Mesendoderm (in vitro differentiated cells): ENCODE measurements at regions not wholly inside any gene's neighbourhood (a gene's known extent, or its start where the extent isn't known, plus 50 kb on each side); places are given as distances from the start of the nearest gene placed in this dataset.

ENCODE experiments used
- DNase-seq: peaks from one replicate; pipeline ENCODE4 v3.0.0; 2013
- H2AK5ac ChIP-seq: 2 replicates; pipeline ENCODE4 v1.6.1; 2013; ENCODE audit warnings: low read length, inconsistent platforms
- H2BK120ac ChIP-seq: 2 replicates; pipeline ENCODE4 v1.6.1; 2013; ENCODE audit warnings: low read depth, mild to moderate bottlenecking, low read length, moderate library complexity, mixed read lengths
- H2BK15ac ChIP-seq: replicated peaks from 2 replicates; pipeline ENCODE4 v1.6.1; 2013; ENCODE audit warnings: low read depth, mild to moderate bottlenecking, moderate library complexity
- H2BK5ac ChIP-seq: 2 replicates; pipeline ENCODE4 v1.6.1; 2013; ENCODE audit warnings: low read length, inconsistent platforms
- H3K18ac ChIP-seq: 2 replicates; pipeline ENCODE4 v1.6.1; 2013; ENCODE audit warnings: mild to moderate bottlenecking, low read length, mixed read lengths
- H3K23ac ChIP-seq: one replicate; pipeline ENCODE4 v1.6.1; 2013; ENCODE audit warnings: low read length
- H3K27ac ChIP-seq: 2 replicates; pipeline ENCODE4 v1.5.1; 2013; ENCODE audit warnings: low read depth, mild to moderate bottlenecking, inconsistent platforms, low read length, moderate library complexity
- H3K27me3 ChIP-seq: 2 replicates; pipeline ENCODE4 v1.6.1; 2013; ENCODE audit warnings: low read length, control low read depth, mild to moderate bottlenecking, inconsistent platforms; ENCODE audit not compliant: insufficient read depth, poor library complexity
- H3K36me3 ChIP-seq: 2 replicates; pipeline ENCODE4 v1.6.1; 2013; ENCODE audit warnings: low read length, inconsistent platforms; ENCODE audit not compliant: control insufficient read depth, insufficient read depth
- H3K4ac ChIP-seq: one replicate; pipeline ENCODE4 v1.6.1; 2013; ENCODE audit warnings: low read depth, mild to moderate bottlenecking, low read length, moderate library complexity
- H3K4me1 ChIP-seq: 2 replicates; pipeline ENCODE4 v1.6.1; 2013; ENCODE audit warnings: low read depth, low read length, inconsistent platforms; ENCODE audit not compliant: control insufficient read depth
- H3K4me2 ChIP-seq: 2 replicates; pipeline ENCODE4 v1.6.1; 2013; ENCODE audit warnings: low read length
- H3K4me3 ChIP-seq: 2 replicates; pipeline ENCODE4 v1.5.1; 2013; ENCODE audit warnings: mild to moderate bottlenecking, low read length
- H3K56ac ChIP-seq: one replicate; pipeline ENCODE4 v1.6.1; 2013; ENCODE audit warnings: low read length
- H3K79me1 ChIP-seq: 2 replicates; pipeline ENCODE4 v1.6.1; 2013; ENCODE audit warnings: low read length, inconsistent platforms
- H3K79me2 ChIP-seq: 2 replicates; pipeline ENCODE4 v1.6.1; 2013; ENCODE audit warnings: mild to moderate bottlenecking, low read length; ENCODE audit not compliant: control insufficient read depth, insufficient read depth
- H3K9ac ChIP-seq: 2 replicates; pipeline ENCODE4 v1.6.1; 2013; ENCODE audit warnings: low read length, inconsistent platforms
- H4K5ac ChIP-seq: one replicate; pipeline ENCODE4 v1.6.1; 2013; ENCODE audit warnings: low read length
- H4K8ac ChIP-seq: one replicate; pipeline ENCODE4 v1.6.1; 2013; ENCODE audit warnings: low read depth, mild to moderate bottlenecking, control low read depth, low read length, moderate library complexity
- whole genome bisulfite sequencing: extraction: QIAGEN DNeasy Blood & Tissue Kit; methylation state at CpG from one replicate; pipeline ENCODE4 v1.1.7; 2013; ENCODE audit warnings: low lambda C conversion rate, missing lambda C conversion rate; ENCODE audit not compliant: insufficient coverage; ENCODE audit errors: extremely low coverage; 5-methylcytosine and 5-hydroxymethylcytosine counted together

DNA sequence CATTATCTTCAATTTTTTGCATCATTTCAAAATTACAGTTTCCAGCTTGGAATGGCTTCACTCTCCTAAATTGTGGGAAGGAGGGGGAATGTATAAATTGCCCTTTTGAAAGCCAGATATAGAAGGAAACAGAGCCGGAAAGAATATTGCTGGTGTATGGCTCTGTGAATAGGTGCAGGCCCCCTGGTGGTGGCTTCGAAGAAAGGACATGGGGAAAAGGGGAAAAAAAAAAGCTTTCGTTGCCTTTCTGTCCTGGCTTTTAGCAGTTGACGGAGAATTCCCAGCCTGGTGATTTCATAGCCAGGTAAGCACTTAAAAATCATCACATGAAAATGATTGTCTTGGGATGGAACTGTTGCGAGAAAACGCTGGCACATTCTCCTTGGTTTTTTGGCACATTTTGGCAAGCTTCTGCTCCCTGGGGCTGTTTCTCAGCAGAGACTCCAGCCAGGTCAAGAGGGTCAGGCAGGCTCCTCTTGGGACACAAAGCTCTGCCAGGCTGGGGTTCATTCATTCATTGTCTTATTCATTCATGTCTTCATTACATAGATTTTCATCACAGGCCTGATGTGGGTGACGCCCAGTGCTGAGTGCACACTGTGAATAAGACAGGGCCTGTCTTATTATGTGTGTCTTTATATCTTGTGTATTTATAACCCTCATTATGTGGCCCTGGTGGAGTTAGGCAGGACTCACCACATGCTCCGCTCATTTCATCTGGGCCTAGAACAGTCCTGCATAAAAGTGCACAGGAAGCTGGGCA is 300.0 kb upstream of the TPM1 start:
- Histone ChIP-seq H3K18ac (no peak overlapping the region), H4K8ac (no peak overlapping the region), H3K4ac (no peak overlapping the region), H4K5ac (no peak overlapping the region), H3K27me3 (no peaks in the 10 kb centered on the region), H3K9ac (peak overlapping the region; percentile 36), H2AK5ac (no peak overlapping the region), H2BK15ac (no peak overlapping the region), H3K27ac (no peak overlapping the region), H3K36me3 (no peaks in the 10 kb centered on the region), H3K79me1 (no peaks in the 10 kb centered on the region), H3K4me2 (no peak overlapping the region), H3K79me2 (no peaks in the 10 kb centered on the region), H3K23ac (no peak overlapping the region), H2BK5ac (no peak overlapping the region), H3K4me1 (no peaks in the 10 kb centered on the region), H3K4me3 (no peak overlapping the region), H2BK120ac (no peak overlapping the region), H3K56ac (no peak overlapping the region)
- peak; percentile 74 for DNase-seq
- no CpG with 5 or more reads among the region's 8 CpGs for whole genome bisulfite sequencing

- WGBS = no CpG with 5 or more reads among the region's 8 CpGs
- Histone ChIP-seq H3K79me2 (no peaks in the 10 kb centered on the region), H3K4me3 (no peak overlapping the region), H2BK120ac (no peak overlapping the region), H4K5ac (no peak overlapping the region), H2AK5ac (no peak overlapping the region), H3K4ac (no peak overlapping the region), H3K56ac (no peak overlapping the region), H2BK15ac (no peak overlapping the region), H4K8ac (no peak overlapping the region), H3K23ac (no peak overlapping the region), H2BK5ac (no peak overlapping the region), H3K4me1 (peaks cover 2% of the 10 kb centered on the region), H3K27me3 (no peaks in the 10 kb centered on the region), H3K27ac (no peak overlapping the region), H3K36me3 (no peaks in the 10 kb centered on the region), H3K4me2 (no peak overlapping the region), H3K9ac (no peak overlapping the region), H3K18ac (no peak overlapping the region), H3K79me1 (no peaks in the 10 kb centered on the region)
- no peak for DNase-seq
These were observed 296.8 kb upstream of the TPM1 start for GRCh38 chr15:62745621-62746225.

DNA sequence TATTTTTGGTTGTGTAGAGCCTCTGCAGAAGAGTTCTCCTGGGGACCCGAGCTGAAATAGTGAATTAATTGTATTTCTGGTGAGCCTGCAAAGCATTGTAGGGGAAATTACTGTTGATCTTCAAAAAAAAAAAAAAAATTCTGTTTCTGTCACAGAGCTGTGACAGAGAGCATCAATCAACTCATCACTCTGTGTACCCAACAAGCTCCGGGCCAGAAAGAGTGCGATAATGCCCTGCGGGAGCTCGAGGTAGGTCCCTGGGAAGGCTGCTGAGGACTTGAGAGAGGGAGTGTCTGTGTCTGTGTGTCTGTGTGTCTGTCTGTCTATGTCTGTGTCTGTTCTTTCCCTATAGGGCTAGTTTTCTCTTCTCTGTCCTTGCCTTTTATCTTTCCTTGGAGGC is 294.4 kb upstream of the TPM1 start:
- Histone ChIP-seq H3K4me1 (peaks cover 2% of the 10 kb centered on the region), H2BK120ac (no peak overlapping the region), H2AK5ac (no peak overlapping the region), H3K56ac (no peak overlapping the region), H3K4me2 (no peak overlapping the region), H3K27ac (no peak overlapping the region), H3K4me3 (no peak overlapping the region), H3K23ac (no peak overlapping the region), H2BK5ac (no peak overlapping the region), H4K5ac (no peak overlapping the region), H3K4ac (no peak overlapping the region), H2BK15ac (no peak overlapping the region), H4K8ac (no peak overlapping the region), H3K18ac (no peak overlapping the region), H3K36me3 (no peaks in the 10 kb centered on the region), H3K9ac (no peak overlapping the region), H3K79me1 (no peaks in the 10 kb centered on the region), H3K27me3 (no peaks in the 10 kb centered on the region), H3K79me2 (no peaks in the 10 kb centered on the region)
- no peak for DNase-seq
- no CpG with 5 or more reads among the region's 5 CpGs for WGBS

GRCh38 chr15:62749036-62749815 is 293.3 kb upstream of the TPM1 start:
- no peak overlapping the region for H3K18ac ChIP-seq
- no peak overlapping the region for H2BK120ac ChIP-seq
- no peaks in the 10 kb centered on the region for H3K36me3 ChIP-seq
- H2BK15ac ChIP-seq = no peak overlapping the region
- H3K27me3 ChIP-seq = no peaks in the 10 kb centered on the region
- DNase-seq = no peak
- H3K79me1 ChIP-seq = no peaks in the 10 kb centered on the region
- no CpG with 5 or more reads among the region's 5 CpGs for WGBS
- H3K4ac ChIP-seq = no peak overlapping the region
- no peaks in the 10 kb centered on the region for H3K79me2 ChIP-seq
- no peak overlapping the region for H2BK5ac ChIP-seq
- H3K4me1 ChIP-seq = peaks cover 2% of the 10 kb centered on the region
- H2AK5ac ChIP-seq = no peak overlapping the region
- no peak overlapping the region for H3K27ac ChIP-seq
- H3K9ac ChIP-seq = no peak overlapping the region
- H3K23ac ChIP-seq = no peak overlapping the region
- no peak overlapping the region for H3K4me2 ChIP-seq
- H3K56ac ChIP-seq = no peak overlapping the region
- H4K5ac ChIP-seq = no peak overlapping the region
- H3K4me3 ChIP-seq = no peak overlapping the region
- no peak overlapping the region for H4K8ac ChIP-seq

DNA sequence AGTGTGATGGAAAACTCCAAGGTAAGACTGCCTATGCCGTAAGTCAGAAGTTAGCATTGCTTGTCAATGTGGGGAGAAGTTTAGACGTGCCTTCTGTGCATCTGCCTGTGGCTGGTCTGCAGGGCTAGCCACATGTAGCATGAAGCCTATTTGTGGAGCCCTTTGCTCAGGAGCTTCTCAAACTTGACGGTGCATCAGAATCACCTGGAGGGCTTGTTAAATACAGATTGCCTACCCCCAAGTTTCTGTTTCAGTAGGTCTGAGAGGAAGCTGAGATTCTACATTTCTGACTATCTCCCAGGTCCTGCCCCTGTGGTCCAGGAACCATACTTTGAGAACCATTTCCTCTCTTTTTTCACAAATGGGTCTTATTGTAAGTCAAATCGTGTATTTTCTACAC is 292.1 kb upstream of the TPM1 start:
- no peak overlapping the region for H2AK5ac ChIP-seq
- WGBS = no CpG with 5 or more reads among the region's 4 CpGs
- no peak overlapping the region for H3K18ac ChIP-seq
- H3K4me3 ChIP-seq = no peak overlapping the region
- H4K8ac ChIP-seq = no peak overlapping the region
- no peak for DNase-seq
- H3K4me2 ChIP-seq = no peak overlapping the region
- peaks cover 2% of the 10 kb centered on the region for H3K4me1 ChIP-seq
- H2BK15ac ChIP-seq = no peak overlapping the region
- no peaks in the 10 kb centered on the region for H3K79me2 ChIP-seq
- H3K9ac ChIP-seq = no peak overlapping the region
- H3K4ac ChIP-seq = no peak overlapping the region
- no peak overlapping the region for H3K23ac ChIP-seq
- no peaks in the 10 kb centered on the region for H3K79me1 ChIP-seq
- no peak overlapping the region for H3K56ac ChIP-seq
- no peaks in the 10 kb centered on the region for H3K36me3 ChIP-seq
- no peak overlapping the region for H2BK5ac ChIP-seq
- H3K27ac ChIP-seq = no peak overlapping the region
- H2BK120ac ChIP-seq = no peak overlapping the region
- no peaks in the 10 kb centered on the region for H3K27me3 ChIP-seq
- H4K5ac ChIP-seq = no peak overlapping the region
